OCI-LY3 (cell line): ENCODE measurements at regions not wholly inside any gene's neighbourhood (a gene's known extent, or its start where the extent isn't known, plus 50 kb on each side); places are given as distances from the start of the nearest gene placed in this dataset.

Source experiments
- EZH2phosphoT487 ChIP-seq: fragments of 200-600 bp; shearing (Covaris generic); IDR thresholded peaks from 2 replicates; pipeline ENCODE4 v1.6.1; 2018; ENCODE audit warnings: antibody characterized with exemption, mixed run types, low read depth
- TF ChIP-seq, protein P1 (sequence below): fragments of 200-600, 300-600 bp; sonication (generic); IDR thresholded peaks from 2 replicates; pipeline ENCODE4 v1.5.1; 2014; ENCODE audit warnings: antibody characterized with exemption, low read length, low read depth

DNA sequence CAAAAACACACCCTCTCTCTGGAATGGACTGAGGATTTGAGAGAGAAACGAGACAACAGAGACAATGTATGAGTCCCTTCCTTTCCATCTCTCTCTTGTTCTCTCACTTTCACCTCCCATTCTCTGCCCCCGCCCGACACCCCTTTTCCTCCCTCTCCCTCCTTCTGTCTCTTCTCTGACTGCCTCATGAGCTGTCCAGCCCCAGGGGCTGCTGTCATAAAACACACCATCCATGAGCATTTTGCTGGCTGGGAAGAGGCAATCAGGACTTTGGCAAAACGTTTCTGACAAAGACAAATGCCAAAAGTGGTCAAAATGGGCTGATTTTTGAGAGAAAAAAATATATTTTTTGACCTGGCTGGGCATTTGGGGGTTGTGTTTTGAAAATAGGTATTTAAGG, 377.2 kb downstream of the EN1 start:
- TF ChIP-seq, protein P1, sequence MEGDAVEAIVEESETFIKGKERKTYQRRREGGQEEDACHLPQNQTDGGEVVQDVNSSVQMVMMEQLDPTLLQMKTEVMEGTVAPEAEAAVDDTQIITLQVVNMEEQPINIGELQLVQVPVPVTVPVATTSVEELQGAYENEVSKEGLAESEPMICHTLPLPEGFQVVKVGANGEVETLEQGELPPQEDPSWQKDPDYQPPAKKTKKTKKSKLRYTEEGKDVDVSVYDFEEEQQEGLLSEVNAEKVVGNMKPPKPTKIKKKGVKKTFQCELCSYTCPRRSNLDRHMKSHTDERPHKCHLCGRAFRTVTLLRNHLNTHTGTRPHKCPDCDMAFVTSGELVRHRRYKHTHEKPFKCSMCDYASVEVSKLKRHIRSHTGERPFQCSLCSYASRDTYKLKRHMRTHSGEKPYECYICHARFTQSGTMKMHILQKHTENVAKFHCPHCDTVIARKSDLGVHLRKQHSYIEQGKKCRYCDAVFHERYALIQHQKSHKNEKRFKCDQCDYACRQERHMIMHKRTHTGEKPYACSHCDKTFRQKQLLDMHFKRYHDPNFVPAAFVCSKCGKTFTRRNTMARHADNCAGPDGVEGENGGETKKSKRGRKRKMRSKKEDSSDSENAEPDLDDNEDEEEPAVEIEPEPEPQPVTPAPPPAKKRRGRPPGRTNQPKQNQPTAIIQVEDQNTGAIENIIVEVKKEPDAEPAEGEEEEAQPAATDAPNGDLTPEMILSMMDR, result no peak
- no peak for TF ChIP-seq EZH2phosphoT487
